ENCODE measurements at regions not wholly inside any gene's neighbourhood (a gene's known extent, or its start where the extent isn't known, plus 50 kb on each side); places are given as distances from the start of the nearest gene placed in this dataset.

- WGBS (ENCODE audit: insufficient coverage): 0% methylated on average over 1 of the region's 3 CpGs
- Histone ChIP-seq H3K79me2 (ENCODE audit: insufficient read depth, low read length) (no peaks in the 10 kb centered on the region), H4K20me1 (ENCODE audit: insufficient read depth, low read length) (no peaks in the 10 kb centered on the region), H3K36me3 (replicated peaks in 1 of 2; ENCODE audit: control insufficient read depth in 1 of 2, insufficient read depth in 2 of 2, low read length in 2 of 2) (no peaks in the 10 kb centered on the region), H3K4me3 (replicated peaks in 1 of 3; ENCODE audit: low read depth in 2 of 3, low read length in 3 of 3) (no peak overlapping the region), H3K4me1 (ENCODE audit: control insufficient read depth in 1 of 2, insufficient read depth in 2 of 2, low read length in 2 of 2) (peaks cover 16 to 22% of the 10 kb centered on the region in 2 donors), H3K4me2 (replicated peaks; ENCODE audit: extremely low read depth, low read length, poor library complexity, severe bottlenecking) (no peak overlapping the region), H3K27me3 (ENCODE audit: control insufficient read depth in 2 of 2, insufficient read depth in 2 of 2, low read length in 2 of 2) (no peaks in the 10 kb centered on the region), H2AFZ (ENCODE audit: insufficient read depth, low read depth, low read length, poor library complexity, severe bottlenecking) (no peak overlapping the region), H3K9me3 (replicated peaks in 1 of 2; ENCODE audit: control insufficient read depth in 1 of 2, insufficient read depth in 1 of 2, low read length in 2 of 2) (no peaks in the 10 kb centered on the region), H3K9ac (ENCODE audit: insufficient read depth, low read length, poor library complexity, severe bottlenecking) (no peak overlapping the region), H3K27ac (ENCODE audit: low read depth in 1 of 2, low read length in 2 of 2) (no peak overlapping the region)
- H3K4me1 Mint-ChIP-seq: peaks cover 22% of the 10 kb centered on the region
- H3K27ac Mint-ChIP-seq: peak overlapping the region in 4 of 7 donors; percentile 6 to 76 (median 73)
- no peaks in the 10 kb centered on the region for H3K36me3 Mint-ChIP-seq
- intact Hi-C loops (cut with micrococcal nuclease): loop anchor here in 1 of 2 donors (10.0 kb wide), 1 partner anchor 72 kb away; no protein-coding TSS in a partner anchor
- TF ChIP-seq CTCF (IDR thresholded peaks at IDR 0.05): no peak
- H3K4me3 Mint-ChIP-seq: peak overlapping the region in 1 of 2 donors; percentile 62
- peaks cover 0 to 2% (median 0%) of the 10 kb centered on the region in 3 donors for H3K27me3 Mint-ChIP-seq (ENCODE audit: low read depth in 3 of 3)
- peaks cover 0 to 4% (median 0%) of the 10 kb centered on the region in 7 donors for H3K9me3 Mint-ChIP-seq
- DNase-seq: peak; percentile 78 to 93 (median 88)
Observed at GRCh38 chr1:220957233-220957605, 78.0 kb downstream of the HLX start.

GRCh38 chr1:220958234-220958633 lies 79.0 kb downstream of the HLX start:
- Mint-ChIP-seq H3K36me3 (no peaks in the 10 kb centered on the region), H3K27ac (peak overlapping the region in 2 of 7 donors; percentile 15 to 68), H3K4me1 (peaks cover 26% of the 10 kb centered on the region), H3K9me3 (peaks cover 0 to 4% (median 0%) of the 10 kb centered on the region in 7 donors), H3K4me3 (no peak overlapping the region), H3K27me3 (ENCODE audit: low read depth in 3 of 3) (peaks cover 0 to 2% (median 0%) of the 10 kb centered on the region in 3 donors)
- Histone ChIP-seq H3K79me2 (ENCODE audit: insufficient read depth, low read length) (no peaks in the 10 kb centered on the region), H4K20me1 (ENCODE audit: insufficient read depth, low read length) (no peaks in the 10 kb centered on the region), H3K4me3 (replicated peaks in 1 of 3; ENCODE audit: low read depth in 2 of 3, low read length in 3 of 3) (no peak overlapping the region), H3K27me3 (ENCODE audit: control insufficient read depth in 2 of 2, insufficient read depth in 2 of 2, low read length in 2 of 2) (no peaks in the 10 kb centered on the region), H3K4me2 (replicated peaks; ENCODE audit: extremely low read depth, low read length, poor library complexity, severe bottlenecking) (no peak overlapping the region), H3K27ac (ENCODE audit: low read depth in 1 of 2, low read length in 2 of 2) (no peak overlapping the region), H3K36me3 (replicated peaks in 1 of 2; ENCODE audit: control insufficient read depth in 1 of 2, insufficient read depth in 2 of 2, low read length in 2 of 2) (no peaks in the 10 kb centered on the region), H3K9ac (ENCODE audit: insufficient read depth, low read length, poor library complexity, severe bottlenecking) (no peak overlapping the region), H3K4me1 (ENCODE audit: control insufficient read depth in 1 of 2, insufficient read depth in 2 of 2, low read length in 2 of 2) (peaks cover 16 to 27% of the 10 kb centered on the region in 2 donors), H3K9me3 (replicated peaks in 1 of 2; ENCODE audit: control insufficient read depth in 1 of 2, insufficient read depth in 1 of 2, low read length in 2 of 2) (no peaks in the 10 kb centered on the region), H2AFZ (ENCODE audit: insufficient read depth, low read depth, low read length, poor library complexity, severe bottlenecking) (no peak overlapping the region)
- intact Hi-C loops (cut with micrococcal nuclease): loop anchor here in 1 of 2 donors (10.0 kb wide), 1 partner anchor 73 kb away; no protein-coding TSS in a partner anchor
- no peak for DNase-seq
- no CpG with 5 or more reads among the region's 1 CpG for WGBS (ENCODE audit: insufficient coverage)
- no peak for TF ChIP-seq CTCF (IDR thresholded peaks at IDR 0.05)

Data from CD14-positive monocyte (primary cell).